OCI-LY1 (cell line): ENCODE measurements at regions not wholly inside any gene's neighbourhood (a gene's known extent, or its start where the extent isn't known, plus 50 kb on each side); places are given as distances from the start of the nearest gene placed in this dataset.

Experiments
- CTCF ChIP-seq: fragments of 200-600 bp; sonication (generic), shearing (Covaris generic); IDR thresholded peaks from 2 replicates; pipeline ENCODE4 v1.5.1; 2017; ENCODE audit warnings: mild to moderate bottlenecking, antibody characterized with exemption, low read length, moderate library complexity, mixed read lengths
- EZH2 ChIP-seq: fragments of 200-600 bp; sonication (generic), shearing (Covaris generic); IDR thresholded peaks from 2 replicates; pipeline ENCODE4 v1.8.0; 2017; ENCODE audit warnings: borderline replicate concordance, mixed run types, mild to moderate bottlenecking, antibody characterized with exemption, low read length, moderate library complexity, mixed read lengths

GRCh38 chr11:109704432-109704831, 282.4 kb downstream of the C11orf87 start:
- TF ChIP-seq EZH2: no peak
- no peak for TF ChIP-seq CTCF
